ENCODE measurements at regions not wholly inside any gene's neighbourhood (a gene's known extent, or its start where the extent isn't known, plus 50 kb on each side); places are given as distances from the start of the nearest gene placed in this dataset.
"Not testable (repeated sequence)": the region's sequence is repeated elsewhere in the genome, so short reads cannot be mapped to it uniquely, and the experiment has no call there.

DNA sequence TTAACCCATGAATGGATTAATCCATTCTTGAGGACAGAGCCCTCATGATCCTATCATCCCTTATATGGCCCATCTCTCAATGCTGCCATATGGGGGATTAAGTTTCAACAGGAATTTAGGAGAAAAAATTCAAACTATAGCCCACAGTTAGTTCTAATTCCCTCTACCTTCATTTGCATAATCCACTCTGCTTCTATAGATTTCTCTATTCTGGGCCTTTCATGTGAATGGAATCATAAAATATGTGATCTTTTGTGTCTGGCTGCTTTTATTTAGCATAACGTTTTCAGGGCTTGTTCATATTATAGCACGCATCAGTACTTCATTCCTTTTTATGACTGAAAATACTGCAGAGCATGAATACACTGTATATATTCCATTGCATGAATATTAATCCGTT lies 55.4 kb downstream of the CTSL start:
- TF ChIP-seq POLR2A (IDR thresholded peaks at IDR 0.05), result no peak
- TF ChIP-seq, protein P1, sequence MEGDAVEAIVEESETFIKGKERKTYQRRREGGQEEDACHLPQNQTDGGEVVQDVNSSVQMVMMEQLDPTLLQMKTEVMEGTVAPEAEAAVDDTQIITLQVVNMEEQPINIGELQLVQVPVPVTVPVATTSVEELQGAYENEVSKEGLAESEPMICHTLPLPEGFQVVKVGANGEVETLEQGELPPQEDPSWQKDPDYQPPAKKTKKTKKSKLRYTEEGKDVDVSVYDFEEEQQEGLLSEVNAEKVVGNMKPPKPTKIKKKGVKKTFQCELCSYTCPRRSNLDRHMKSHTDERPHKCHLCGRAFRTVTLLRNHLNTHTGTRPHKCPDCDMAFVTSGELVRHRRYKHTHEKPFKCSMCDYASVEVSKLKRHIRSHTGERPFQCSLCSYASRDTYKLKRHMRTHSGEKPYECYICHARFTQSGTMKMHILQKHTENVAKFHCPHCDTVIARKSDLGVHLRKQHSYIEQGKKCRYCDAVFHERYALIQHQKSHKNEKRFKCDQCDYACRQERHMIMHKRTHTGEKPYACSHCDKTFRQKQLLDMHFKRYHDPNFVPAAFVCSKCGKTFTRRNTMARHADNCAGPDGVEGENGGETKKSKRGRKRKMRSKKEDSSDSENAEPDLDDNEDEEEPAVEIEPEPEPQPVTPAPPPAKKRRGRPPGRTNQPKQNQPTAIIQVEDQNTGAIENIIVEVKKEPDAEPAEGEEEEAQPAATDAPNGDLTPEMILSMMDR (IDR thresholded peaks at IDR 0.05 in 4 of 5, conservative IDR thresholded peaks at IDR 0.05 in 1 of 5), result no peak
- H3K36me3 ChIP-seq, result no peaks in the 10 kb centered on the region
- ATAC-seq, result no peak
- no peaks in the 10 kb centered on the region for H3K4me1 ChIP-seq
- no peaks in the 10 kb centered on the region for H3K27me3 ChIP-seq
- no peak for DNase-seq
- no peak overlapping the region for H3K27ac ChIP-seq
- in situ Hi-C loops (cut with MboI; ENCODE audit: low sequenced_read_pairs in 4 of 4), result no loop called here
- H3K4me3 ChIP-seq, result no peak overlapping the region
- no peaks in the 10 kb centered on the region for H3K9me3 ChIP-seq
- intact Hi-C loops (cut with DNase I; ENCODE audit: low total_unique reads), result no loop called here

DNA sequence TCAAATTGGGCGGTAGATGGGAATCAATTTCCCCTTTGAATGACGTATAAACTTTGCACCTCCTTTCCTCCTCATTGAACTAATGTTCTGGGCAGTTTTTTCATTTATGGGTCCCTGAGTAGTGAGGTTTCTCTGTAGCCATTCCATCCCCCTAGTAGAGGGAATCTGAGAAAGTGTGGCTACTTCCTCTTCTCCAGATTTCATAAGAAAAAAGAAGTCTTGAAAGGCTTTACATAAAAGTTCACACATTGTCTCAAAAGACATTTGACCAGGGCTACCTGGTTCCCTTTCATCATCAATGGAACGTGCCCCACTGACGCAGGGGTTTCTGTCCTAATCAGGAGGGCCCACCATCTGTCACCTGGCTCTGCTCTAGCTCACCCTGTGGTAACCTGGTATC lies 57.3 kb downstream of the CTSL start:
- TF ChIP-seq POLR2A (IDR thresholded peaks at IDR 0.05), result no peak
- TF ChIP-seq, protein P1 (IDR thresholded peaks at IDR 0.05 in 4 of 5, conservative IDR thresholded peaks at IDR 0.05 in 1 of 5), result no peak
- Histone ChIP-seq H3K4me3 (no peak overlapping the region), H3K9me3 (no peaks in the 10 kb centered on the region), H3K27ac (no peak overlapping the region), H3K36me3 (no peaks in the 10 kb centered on the region), H3K4me1 (no peaks in the 10 kb centered on the region), H3K27me3 (no peaks in the 10 kb centered on the region)
- in situ Hi-C loops (cut with MboI; ENCODE audit: low sequenced_read_pairs in 4 of 4) (no loop called here), intact Hi-C loops (cut with DNase I; ENCODE audit: low total_unique reads) (no loop called here)
- ATAC-seq (no peak), DNase-seq (no peak)

DNA sequence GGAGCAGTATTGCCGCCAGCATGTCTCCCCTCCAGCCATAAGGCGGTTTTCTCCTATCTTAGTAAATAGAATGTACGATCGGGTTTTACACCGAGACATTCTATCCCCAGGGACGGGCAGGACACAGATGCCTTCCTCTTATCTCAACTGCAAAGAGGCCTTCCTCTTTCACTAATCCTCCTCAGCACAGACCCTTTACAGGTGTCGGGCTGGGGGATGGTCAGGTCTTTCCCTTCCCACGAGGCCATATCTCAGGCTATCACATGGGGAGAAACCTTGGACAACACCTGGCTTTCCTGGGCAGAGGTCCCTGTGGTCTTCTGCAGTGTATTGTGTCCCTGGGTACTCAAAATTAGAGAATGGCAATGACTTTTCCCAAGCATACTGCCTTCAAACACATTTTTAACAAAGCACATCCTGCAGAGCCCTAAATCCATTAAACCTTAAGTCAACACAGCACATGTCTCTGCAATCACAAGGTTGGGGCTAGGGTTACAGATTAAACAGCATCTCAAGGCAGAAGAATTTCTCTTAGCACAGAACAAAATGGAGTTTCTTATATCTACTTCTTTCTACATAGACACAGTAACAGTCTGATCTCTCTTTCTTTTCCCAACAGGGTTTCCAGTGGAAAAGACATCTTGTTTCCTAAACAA lies 59.5 kb downstream of the CTSL start:
- H3K4me3 ChIP-seq; ATAC-seq; H3K27me3 ChIP-seq; intact Hi-C loops (cut with DNase I; ENCODE audit: low total_unique reads); H3K36me3 ChIP-seq; H3K27ac ChIP-seq; H3K4me1 ChIP-seq; in situ Hi-C loops (cut with MboI; ENCODE audit: low sequenced_read_pairs in 4 of 4); H3K9me3 ChIP-seq; DNase-seq: not testable (repeated sequence)

DNA sequence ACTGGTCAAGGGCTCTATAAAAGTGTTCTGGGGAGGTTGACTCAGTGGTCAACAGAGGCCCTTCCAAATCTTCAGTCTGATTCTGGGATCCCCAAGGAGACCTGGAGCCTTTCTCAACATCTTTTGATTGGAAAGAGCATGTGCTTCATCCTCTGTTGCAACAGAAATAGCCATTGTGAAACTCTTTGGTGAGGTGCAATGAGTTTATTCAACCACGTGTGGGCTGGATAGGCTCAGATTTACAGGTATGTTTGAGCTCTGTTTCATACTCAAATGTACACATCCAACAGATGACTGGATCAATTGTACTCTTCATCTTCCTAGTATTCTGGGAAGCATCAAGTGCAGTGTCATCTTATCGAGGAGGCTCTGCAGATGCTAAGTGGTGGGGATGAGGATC lies 60.5 kb downstream of the CTSL start:
- ATAC-seq, result no peak
- Histone ChIP-seq H3K9me3 (no peaks in the 10 kb centered on the region), H3K36me3 (no peaks in the 10 kb centered on the region), H3K27me3 (no peaks in the 10 kb centered on the region), H3K4me3 (no peak overlapping the region), H3K4me1 (no peaks in the 10 kb centered on the region), H3K27ac (no peak overlapping the region)
- TF ChIP-seq, protein P1 (IDR thresholded peaks at IDR 0.05 in 4 of 5, conservative IDR thresholded peaks at IDR 0.05 in 1 of 5), result no peak
- TF ChIP-seq POLR2A (IDR thresholded peaks at IDR 0.05), result no peak
- intact Hi-C loops (cut with DNase I; ENCODE audit: low total_unique reads) (no loop called here), in situ Hi-C loops (cut with MboI; ENCODE audit: low sequenced_read_pairs in 4 of 4) (no loop called here)
- no peak for DNase-seq

DNA sequence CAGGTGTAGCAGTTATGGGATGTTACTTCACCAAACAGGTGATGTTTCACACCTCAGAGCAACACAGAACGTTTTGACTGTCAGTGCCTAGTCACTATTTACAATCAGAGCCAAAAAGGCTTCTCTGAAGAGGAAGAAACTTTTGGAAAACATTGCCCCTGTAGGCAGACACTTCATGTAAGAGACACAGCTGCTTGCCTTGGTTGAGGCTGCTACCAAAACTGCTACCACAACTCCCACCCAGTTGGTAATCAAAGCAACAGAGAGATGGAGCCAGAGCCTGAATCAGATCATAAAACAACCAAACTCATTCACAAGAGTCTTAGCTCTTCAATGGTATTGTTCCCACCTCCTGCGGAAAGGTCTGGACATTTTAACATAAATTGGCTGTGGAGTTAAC lies 61.0 kb downstream of the CTSL start:
- DNase-seq, result no peak
- intact Hi-C loops (cut with DNase I; ENCODE audit: low total_unique reads), result no loop called here
- Histone ChIP-seq H3K36me3 (no peaks in the 10 kb centered on the region), H3K4me3 (no peak overlapping the region), H3K9me3 (no peaks in the 10 kb centered on the region), H3K4me1 (no peaks in the 10 kb centered on the region), H3K27me3 (no peaks in the 10 kb centered on the region), H3K27ac (no peak overlapping the region)
- TF ChIP-seq POLR2A (IDR thresholded peaks at IDR 0.05), result no peak
- TF ChIP-seq, protein P1 (IDR thresholded peaks at IDR 0.05 in 4 of 5, conservative IDR thresholded peaks at IDR 0.05 in 1 of 5), result no peak
- in situ Hi-C loops (cut with MboI; ENCODE audit: low sequenced_read_pairs in 4 of 4), result no loop called here
- no peak for ATAC-seq
